ENCODE measurements at regions not wholly inside any gene's neighbourhood (a gene's known extent, or its start where the extent isn't known, plus 50 kb on each side); places are given as distances from the start of the nearest gene placed in this dataset.
"Not testable (repeated sequence)": the region's sequence is repeated elsewhere in the genome, so short reads cannot be mapped to it uniquely, and the experiment has no call there.

DNA sequence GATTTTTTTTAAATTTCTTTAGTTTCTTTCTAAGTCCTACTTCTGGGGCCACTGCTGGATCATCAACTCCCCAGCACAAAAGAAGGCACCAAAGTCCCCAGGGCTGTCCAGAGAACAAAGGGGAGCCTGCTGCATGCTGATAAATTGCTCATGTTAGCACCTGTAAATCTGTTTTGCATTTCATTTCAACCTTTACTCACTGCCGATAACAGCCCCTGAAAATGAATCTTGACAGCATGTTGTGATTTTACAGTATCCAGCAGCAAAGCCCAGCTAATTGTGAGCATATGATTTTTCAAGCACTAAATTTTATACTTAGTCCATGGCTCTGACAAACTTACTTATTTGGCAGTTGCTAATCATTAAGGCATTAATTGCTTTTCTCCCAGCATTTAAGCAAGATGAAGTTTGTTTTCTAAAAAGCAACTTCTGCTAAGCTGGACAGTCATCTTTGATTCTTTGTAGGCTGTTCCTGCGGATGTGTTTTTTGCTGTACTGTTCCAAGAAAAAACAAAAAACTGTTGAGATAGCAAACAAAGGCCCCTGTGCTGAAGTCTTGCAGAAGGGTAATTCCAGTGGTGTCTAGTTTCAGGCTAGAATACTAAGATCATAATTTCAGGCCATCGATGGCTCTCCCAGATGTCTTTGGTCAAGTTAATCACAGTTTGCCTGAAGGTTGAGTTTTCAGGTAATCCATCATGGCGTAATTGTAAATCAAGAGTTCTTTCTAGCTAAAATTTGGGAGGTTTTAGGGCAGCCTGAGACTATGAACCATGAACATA, 73.1 kb upstream of the GAS1 start:
- peaks cover 7% of the 10 kb centered on the region; the same call in 1 of the 2 replicates for H3K4me1 ChIP-seq (ENCODE audit: insufficient read depth, low read length)
- H3K4me3 ChIP-seq (ENCODE audit: low read length) = no peak overlapping the region
- no peak overlapping the region for H3K27ac ChIP-seq (ENCODE audit: low read length)
- H3K27me3 ChIP-seq (ENCODE audit: insufficient read depth, low read length) = no peaks in the 10 kb centered on the region
- H3K9ac ChIP-seq (ENCODE audit: low read depth, low read length) = no peak overlapping the region
- H3K36me3 ChIP-seq (ENCODE audit: insufficient read depth, low read depth, low read length) = no peaks in the 10 kb centered on the region
- H3K9me3 ChIP-seq (ENCODE audit: insufficient read depth, low read depth, low read length) = no peaks in the 10 kb centered on the region

DNA sequence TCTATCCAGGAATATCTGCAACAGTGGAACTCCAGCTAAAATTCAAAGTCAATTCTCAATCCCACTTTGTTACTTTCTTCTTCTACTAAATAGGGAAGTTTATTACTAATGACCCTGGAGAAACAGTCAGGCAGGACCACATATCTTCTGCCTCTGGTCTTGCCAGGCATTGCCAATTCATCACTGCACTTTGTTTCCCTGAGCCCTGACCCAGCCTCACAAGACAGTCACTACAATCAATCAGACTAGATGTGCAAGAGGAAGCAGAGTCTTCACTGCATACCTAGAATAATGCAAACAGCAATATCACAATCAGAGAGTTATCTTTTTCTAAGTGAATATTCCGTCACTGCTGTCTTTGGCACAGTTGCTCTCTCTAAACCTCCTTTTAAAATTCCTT, 74.9 kb upstream of the GAS1 start:
- Histone ChIP-seq H3K4me1 (ENCODE audit: insufficient read depth, low read length) (peaks cover 7% of the 10 kb centered on the region; the same call in 1 of the 2 replicates), H3K9ac (ENCODE audit: low read depth, low read length) (no peak overlapping the region), H3K36me3 (ENCODE audit: insufficient read depth, low read depth, low read length) (no peaks in the 10 kb centered on the region), H3K27ac (ENCODE audit: low read length) (no peak overlapping the region), H3K9me3 (ENCODE audit: insufficient read depth, low read depth, low read length) (no peaks in the 10 kb centered on the region), H3K27me3 (ENCODE audit: insufficient read depth, low read length) (no peaks in the 10 kb centered on the region), H3K4me3 (ENCODE audit: low read length) (no peak overlapping the region)

- H3K9ac ChIP-seq (ENCODE audit: low read depth, low read length) = no peak overlapping the region
- no peaks in the 10 kb centered on the region for H3K9me3 ChIP-seq (ENCODE audit: insufficient read depth, low read depth, low read length)
- H3K27ac ChIP-seq (ENCODE audit: low read length) = no peak overlapping the region
- H3K36me3 ChIP-seq (ENCODE audit: insufficient read depth, low read depth, low read length) = no peaks in the 10 kb centered on the region
- no peak overlapping the region for H3K4me3 ChIP-seq (ENCODE audit: low read length)
- peaks cover 7% of the 10 kb centered on the region; the same call in 1 of the 2 replicates for H3K4me1 ChIP-seq (ENCODE audit: insufficient read depth, low read length)
- H3K27me3 ChIP-seq (ENCODE audit: insufficient read depth, low read length) = no peaks in the 10 kb centered on the region
Measured at GRCh38 chr9:87026204-87026603, 78.9 kb upstream of the GAS1 start.

DNA sequence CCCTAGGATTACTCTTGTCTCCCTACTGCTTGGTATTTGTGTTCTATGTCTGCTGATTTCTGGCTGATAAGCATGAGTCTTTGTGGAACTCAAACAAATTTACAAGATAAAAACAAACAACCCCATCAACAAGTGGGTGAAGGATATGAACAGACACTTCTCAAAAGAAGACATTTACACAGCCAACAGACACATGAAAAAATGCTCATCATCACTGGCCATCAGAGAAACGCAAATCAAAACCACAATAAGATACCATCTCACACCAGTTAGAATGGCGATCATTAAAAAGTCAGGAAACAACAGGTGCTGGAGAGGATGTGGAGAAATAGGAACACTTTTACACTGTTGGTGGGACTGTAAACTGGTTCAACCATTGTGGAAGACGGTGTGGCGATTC, 81.5 kb upstream of the GAS1 start:
- H3K4me1 ChIP-seq (ENCODE audit: insufficient read depth, low read length); H3K9ac ChIP-seq (ENCODE audit: low read depth, low read length): not testable (repeated sequence)

GRCh38 chr9:87029905-87030304, 82.6 kb upstream of the GAS1 start:
- Histone ChIP-seq H3K27me3 (ENCODE audit: insufficient read depth, low read length) (no peaks in the 10 kb centered on the region), H3K9me3 (ENCODE audit: insufficient read depth, low read depth, low read length) (no peaks in the 10 kb centered on the region), H3K36me3 (ENCODE audit: insufficient read depth, low read depth, low read length) (no peaks in the 10 kb centered on the region)

More for the DNA sequence above, 81.5 kb upstream of the GAS1 start:
- H3K36me3 ChIP-seq (ENCODE audit: insufficient read depth, low read depth, low read length); H3K27ac ChIP-seq (ENCODE audit: low read length); H3K4me3 ChIP-seq (ENCODE audit: low read length); H3K9me3 ChIP-seq (ENCODE audit: insufficient read depth, low read depth, low read length); H3K27me3 ChIP-seq (ENCODE audit: insufficient read depth, low read length): not testable (repeated sequence)

GRCh38 chr9:87034841-87035240, 87.5 kb upstream of the GAS1 start:
- Histone ChIP-seq H3K4me3 (ENCODE audit: low read length) (no peak overlapping the region), H3K4me1 (ENCODE audit: insufficient read depth, low read length) (no peaks in the 10 kb centered on the region), H3K27me3 (ENCODE audit: insufficient read depth, low read length) (no peaks in the 10 kb centered on the region), H3K36me3 (ENCODE audit: insufficient read depth, low read depth, low read length) (no peaks in the 10 kb centered on the region), H3K9ac (ENCODE audit: low read depth, low read length) (no peak overlapping the region), H3K9me3 (ENCODE audit: insufficient read depth, low read depth, low read length) (no peaks in the 10 kb centered on the region), H3K27ac (ENCODE audit: low read length) (no peak overlapping the region)

More at GRCh38 chr9:87029905-87030304, 82.6 kb upstream of the GAS1 start:
- no peak overlapping the region for H3K9ac ChIP-seq (ENCODE audit: low read depth, low read length)
- no peak overlapping the region for H3K27ac ChIP-seq (ENCODE audit: low read length)
- H3K4me1 ChIP-seq (ENCODE audit: insufficient read depth, low read length) = no peaks in the 10 kb centered on the region
- no peak overlapping the region for H3K4me3 ChIP-seq (ENCODE audit: low read length)

DNA sequence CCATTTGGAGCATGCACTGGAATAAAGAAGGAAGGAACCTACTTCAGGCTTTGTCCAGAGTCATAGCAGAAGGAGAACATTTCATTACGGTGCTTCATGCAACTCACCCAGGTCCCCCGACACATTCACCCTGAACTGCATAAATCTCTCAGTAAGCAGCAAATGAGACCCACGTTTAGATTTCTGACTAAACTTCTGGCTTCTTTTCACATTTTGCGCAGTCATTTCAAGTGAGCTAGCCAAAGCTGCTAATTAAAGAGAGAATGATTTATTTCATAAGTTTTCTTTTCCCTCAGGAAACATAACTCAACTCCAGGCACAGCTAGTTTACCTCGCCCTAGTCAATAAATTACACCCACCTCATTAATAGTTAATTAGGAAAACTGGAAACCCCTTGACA, 88.6 kb upstream of the GAS1 start:
- H3K4me1 ChIP-seq (ENCODE audit: insufficient read depth, low read length) = no peaks in the 10 kb centered on the region
- H3K36me3 ChIP-seq (ENCODE audit: insufficient read depth, low read depth, low read length) = no peaks in the 10 kb centered on the region
- H3K27me3 ChIP-seq (ENCODE audit: insufficient read depth, low read length) = no peaks in the 10 kb centered on the region
- no peak overlapping the region for H3K4me3 ChIP-seq (ENCODE audit: low read length)
- H3K9me3 ChIP-seq (ENCODE audit: insufficient read depth, low read depth, low read length) = no peaks in the 10 kb centered on the region
- no peak overlapping the region for H3K27ac ChIP-seq (ENCODE audit: low read length)
- no peak overlapping the region for H3K9ac ChIP-seq (ENCODE audit: low read depth, low read length)

GRCh38 chr9:87036506-87036905, 89.2 kb upstream of the GAS1 start:
- H3K9ac ChIP-seq (ENCODE audit: low read depth, low read length) = no peak overlapping the region
- H3K4me1 ChIP-seq (ENCODE audit: insufficient read depth, low read length) = no peaks in the 10 kb centered on the region
- no peaks in the 10 kb centered on the region for H3K36me3 ChIP-seq (ENCODE audit: insufficient read depth, low read depth, low read length)
- no peaks in the 10 kb centered on the region for H3K9me3 ChIP-seq (ENCODE audit: insufficient read depth, low read depth, low read length)
- H3K27ac ChIP-seq (ENCODE audit: low read length) = no peak overlapping the region
- no peak overlapping the region for H3K4me3 ChIP-seq (ENCODE audit: low read length)
- no peaks in the 10 kb centered on the region for H3K27me3 ChIP-seq (ENCODE audit: insufficient read depth, low read length)

GRCh38 chr9:87039809-87040392, 92.6 kb upstream of the GAS1 start:
- no peaks in the 10 kb centered on the region for H3K27me3 ChIP-seq (ENCODE audit: insufficient read depth, low read length)
- H3K27ac ChIP-seq (ENCODE audit: low read length) = no peak overlapping the region
- no peak overlapping the region for H3K9ac ChIP-seq (ENCODE audit: low read depth, low read length)
- no peaks in the 10 kb centered on the region for H3K4me1 ChIP-seq (ENCODE audit: insufficient read depth, low read length)
- H3K9me3 ChIP-seq (ENCODE audit: insufficient read depth, low read depth, low read length) = no peaks in the 10 kb centered on the region
- no peaks in the 10 kb centered on the region for H3K36me3 ChIP-seq (ENCODE audit: insufficient read depth, low read depth, low read length)
- H3K4me3 ChIP-seq (ENCODE audit: low read length) = no peak overlapping the region

DNA sequence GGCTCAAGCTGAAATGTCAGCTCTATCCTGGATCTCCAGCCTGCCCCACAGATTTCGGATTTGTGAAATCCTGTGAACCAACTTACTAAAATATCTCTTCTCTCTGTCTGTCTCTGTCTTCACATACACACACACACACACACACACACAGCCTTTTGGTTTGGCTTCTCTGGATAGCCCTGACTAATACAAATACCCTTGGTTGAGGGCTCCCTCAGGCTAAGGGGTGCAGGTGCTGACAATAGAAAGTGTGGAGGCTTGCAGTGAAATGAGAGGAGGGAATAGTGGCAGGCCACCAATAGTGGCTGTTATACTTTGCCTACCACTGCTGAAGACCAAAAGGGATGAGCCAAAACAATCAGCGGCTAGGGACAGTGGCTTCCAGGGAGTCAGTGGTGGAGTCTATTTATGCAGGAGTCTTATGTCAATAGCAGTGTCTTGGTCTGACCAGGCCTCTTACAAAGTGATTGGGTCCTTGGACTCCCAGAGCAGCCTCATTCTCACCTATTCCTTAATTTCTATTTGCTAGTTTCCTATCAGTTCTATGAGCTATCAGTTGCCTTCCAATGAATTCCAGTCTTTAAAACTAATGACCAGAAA, 93.2 kb upstream of the GAS1 start:
- peak overlapping the region; percentile 57 for H3K4me3 ChIP-seq (ENCODE audit: low read length)
- H3K27ac ChIP-seq (ENCODE audit: low read length) = no peak overlapping the region
- H3K27me3 ChIP-seq (ENCODE audit: insufficient read depth, low read length) = no peaks in the 10 kb centered on the region
- H3K9me3 ChIP-seq (ENCODE audit: insufficient read depth, low read depth, low read length) = no peaks in the 10 kb centered on the region
- no peaks in the 10 kb centered on the region for H3K36me3 ChIP-seq (ENCODE audit: insufficient read depth, low read depth, low read length)
- no peaks in the 10 kb centered on the region for H3K4me1 ChIP-seq (ENCODE audit: insufficient read depth, low read length)
- H3K9ac ChIP-seq (ENCODE audit: low read depth, low read length) = no peak overlapping the region

GRCh38 chr9:87041553-87042235, 94.4 kb upstream of the GAS1 start:
- H3K4me3 ChIP-seq (ENCODE audit: low read length) = peak overlapping the region; percentile 57
- H3K9ac ChIP-seq (ENCODE audit: low read depth, low read length) = peak overlapping the region; percentile 17
- H3K36me3 ChIP-seq (ENCODE audit: insufficient read depth, low read depth, low read length); H3K4me1 ChIP-seq (ENCODE audit: insufficient read depth, low read length); H3K27ac ChIP-seq (ENCODE audit: low read length); H3K9me3 ChIP-seq (ENCODE audit: insufficient read depth, low read depth, low read length); H3K27me3 ChIP-seq (ENCODE audit: insufficient read depth, low read length): not testable (repeated sequence)

All from iPS-20b (cell line).